ENCODE measurements at regions not wholly inside any gene's neighbourhood (a gene's known extent, or its start where the extent isn't known, plus 50 kb on each side); places are given as distances from the start of the nearest gene placed in this dataset.

DNA sequence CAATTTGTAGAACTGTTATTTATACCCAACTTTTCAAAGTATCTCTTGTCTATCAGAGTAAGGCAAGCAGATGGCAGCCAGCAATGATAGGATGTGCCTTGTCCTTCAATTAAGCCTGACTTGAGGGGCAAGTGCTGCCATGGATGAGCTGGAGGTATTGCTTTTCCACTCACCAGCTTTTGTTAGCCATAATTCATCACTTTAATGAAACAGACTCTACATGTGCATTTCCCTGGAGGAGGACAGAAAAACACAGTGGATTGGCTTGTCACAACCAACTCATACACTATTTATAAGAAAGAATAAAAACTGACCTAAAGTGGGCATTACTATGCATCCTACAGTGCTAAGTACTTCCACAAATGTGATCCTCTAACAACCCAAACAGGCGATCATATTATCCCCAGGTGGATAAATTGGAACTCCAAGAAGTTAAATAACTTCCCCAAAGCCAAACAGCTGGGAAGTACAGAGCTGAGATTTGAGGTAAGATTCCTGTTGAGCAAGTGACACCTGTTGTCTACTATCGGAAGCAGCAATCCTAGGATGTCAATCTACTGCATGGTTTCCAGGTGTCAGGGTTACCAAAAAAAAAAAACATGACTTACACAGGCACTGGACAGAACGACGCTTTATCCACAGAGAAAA is 73.9 kb upstream of the NRSN1 start:
- 60 to 66% methylated on average over 4 of the region's 4 CpGs for WGBS, 2 donors
- DNase-seq (ENCODE audit: low spot score in 2 of 2) = no peak

DNA sequence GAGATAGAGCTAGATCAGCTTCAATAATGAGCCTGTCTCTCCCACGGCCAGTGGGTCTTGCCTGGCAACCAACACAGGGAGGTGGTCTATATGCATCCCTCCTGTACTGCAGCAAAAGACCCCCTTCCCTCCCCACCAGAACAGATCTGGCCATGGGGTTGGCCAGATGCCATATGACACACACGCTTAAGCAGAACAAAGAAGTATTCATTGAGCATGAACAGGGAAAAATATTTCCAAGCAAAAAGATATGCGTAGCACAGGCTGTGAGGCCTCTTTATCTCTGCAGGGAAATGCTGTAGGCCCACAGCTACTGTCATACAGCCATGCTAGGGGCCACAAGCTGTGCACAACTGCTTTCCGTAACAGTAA is 73.4 kb upstream of the NRSN1 start:
- intact Hi-C loops (cut with DNase I; ENCODE audit: low total_unique reads) = no loop called here
- no peak overlapping the region for H3K4me3 ChIP-seq (ENCODE audit: low read depth, poor library complexity, severe bottlenecking)
- no peak for DNase-seq (ENCODE audit: low spot score in 2 of 2)
- WGBS, 2 donors = 68 to 72% methylated on average over 4 of the region's 4 CpGs
- TF ChIP-seq POLR2A (IDR thresholded peaks at IDR 0.05) = no peak
- TF ChIP-seq, protein P1, sequence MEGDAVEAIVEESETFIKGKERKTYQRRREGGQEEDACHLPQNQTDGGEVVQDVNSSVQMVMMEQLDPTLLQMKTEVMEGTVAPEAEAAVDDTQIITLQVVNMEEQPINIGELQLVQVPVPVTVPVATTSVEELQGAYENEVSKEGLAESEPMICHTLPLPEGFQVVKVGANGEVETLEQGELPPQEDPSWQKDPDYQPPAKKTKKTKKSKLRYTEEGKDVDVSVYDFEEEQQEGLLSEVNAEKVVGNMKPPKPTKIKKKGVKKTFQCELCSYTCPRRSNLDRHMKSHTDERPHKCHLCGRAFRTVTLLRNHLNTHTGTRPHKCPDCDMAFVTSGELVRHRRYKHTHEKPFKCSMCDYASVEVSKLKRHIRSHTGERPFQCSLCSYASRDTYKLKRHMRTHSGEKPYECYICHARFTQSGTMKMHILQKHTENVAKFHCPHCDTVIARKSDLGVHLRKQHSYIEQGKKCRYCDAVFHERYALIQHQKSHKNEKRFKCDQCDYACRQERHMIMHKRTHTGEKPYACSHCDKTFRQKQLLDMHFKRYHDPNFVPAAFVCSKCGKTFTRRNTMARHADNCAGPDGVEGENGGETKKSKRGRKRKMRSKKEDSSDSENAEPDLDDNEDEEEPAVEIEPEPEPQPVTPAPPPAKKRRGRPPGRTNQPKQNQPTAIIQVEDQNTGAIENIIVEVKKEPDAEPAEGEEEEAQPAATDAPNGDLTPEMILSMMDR (IDR thresholded peaks at IDR 0.05) = no peak

More for the DNA sequence above, 73.9 kb upstream of the NRSN1 start:
- H3K4me3 ChIP-seq (ENCODE audit: low read depth, poor library complexity, severe bottlenecking) = no peak overlapping the region
- intact Hi-C loops (cut with DNase I; ENCODE audit: low total_unique reads) = no loop called here
- TF ChIP-seq POLR2A (IDR thresholded peaks at IDR 0.05) = no peak
- TF ChIP-seq, protein P1 (IDR thresholded peaks at IDR 0.05) = no peak

GRCh38 chr6:24053057-24053456 is 73.0 kb upstream of the NRSN1 start:
- WGBS, 2 donors = 36 to 40% methylated on average over 1 of the region's 1 CpG
- TF ChIP-seq, protein P1 (IDR thresholded peaks at IDR 0.05) = no peak
- TF ChIP-seq POLR2A (IDR thresholded peaks at IDR 0.05) = no peak
- no peak for DNase-seq (ENCODE audit: low spot score in 2 of 2)
- H3K4me3 ChIP-seq (ENCODE audit: low read depth, poor library complexity, severe bottlenecking) = no peak overlapping the region
- intact Hi-C loops (cut with DNase I; ENCODE audit: low total_unique reads) = no loop called here

DNA sequence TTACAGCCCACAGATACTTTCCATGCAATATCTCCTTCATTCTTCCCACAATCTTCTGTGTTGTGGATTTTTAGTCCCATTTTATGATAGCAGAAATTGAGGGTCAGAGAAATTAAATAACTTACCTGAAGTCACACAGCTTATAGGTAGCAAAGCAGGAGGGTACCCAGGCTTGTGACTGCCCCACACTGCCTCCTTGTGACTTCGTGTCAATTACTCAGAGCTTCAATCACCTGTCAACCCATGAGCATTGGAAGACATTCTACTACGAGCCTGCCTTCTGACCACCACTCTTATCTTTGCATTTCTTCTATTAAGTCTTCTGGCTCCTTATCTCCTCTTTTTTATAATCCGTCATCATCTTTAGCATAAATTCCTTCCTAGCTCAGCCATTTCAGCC is 71.6 kb upstream of the NRSN1 start:
- no peak for TF ChIP-seq POLR2A (IDR thresholded peaks at IDR 0.05)
- TF ChIP-seq, protein P1 (IDR thresholded peaks at IDR 0.05) = no peak
- no peak overlapping the region for H3K4me3 ChIP-seq (ENCODE audit: low read depth, poor library complexity, severe bottlenecking)
- intact Hi-C loops (cut with DNase I; ENCODE audit: low total_unique reads) = no loop called here
- DNase-seq (ENCODE audit: low spot score in 2 of 2) = no peak
- 80 to 82% methylated on average over 3 of the region's 3 CpGs for WGBS, 2 donors

DNA sequence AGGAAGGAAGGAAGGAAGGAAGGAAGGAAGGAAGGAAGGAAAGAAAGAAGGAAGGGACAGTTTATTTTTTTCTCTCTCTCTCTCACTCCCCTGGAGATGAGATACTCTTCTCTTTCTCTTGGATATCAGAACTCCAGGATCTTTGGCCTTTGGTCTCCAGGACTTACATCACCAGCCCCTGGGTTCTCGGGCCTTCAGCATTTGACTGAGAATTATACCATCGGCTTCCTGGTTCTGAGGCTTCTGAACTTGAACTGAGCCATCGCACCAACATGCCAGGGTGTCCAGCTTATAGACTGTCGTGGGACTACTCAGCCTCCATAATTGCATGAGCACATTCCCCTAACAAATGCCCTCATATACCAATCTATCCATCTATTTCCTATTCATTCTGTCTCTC is 69.4 kb upstream of the NRSN1 start:
- 80 to 96% methylated on average over 4 of the region's 4 CpGs for WGBS, 2 donors
- no peak overlapping the region for H3K4me3 ChIP-seq (ENCODE audit: low read depth, poor library complexity, severe bottlenecking)
- intact Hi-C loops (cut with DNase I; ENCODE audit: low total_unique reads) = no loop called here
- TF ChIP-seq, protein P1 (IDR thresholded peaks at IDR 0.05) = no peak
- TF ChIP-seq POLR2A (IDR thresholded peaks at IDR 0.05) = no peak
- DNase-seq (ENCODE audit: low spot score in 2 of 2) = no peak

DNA sequence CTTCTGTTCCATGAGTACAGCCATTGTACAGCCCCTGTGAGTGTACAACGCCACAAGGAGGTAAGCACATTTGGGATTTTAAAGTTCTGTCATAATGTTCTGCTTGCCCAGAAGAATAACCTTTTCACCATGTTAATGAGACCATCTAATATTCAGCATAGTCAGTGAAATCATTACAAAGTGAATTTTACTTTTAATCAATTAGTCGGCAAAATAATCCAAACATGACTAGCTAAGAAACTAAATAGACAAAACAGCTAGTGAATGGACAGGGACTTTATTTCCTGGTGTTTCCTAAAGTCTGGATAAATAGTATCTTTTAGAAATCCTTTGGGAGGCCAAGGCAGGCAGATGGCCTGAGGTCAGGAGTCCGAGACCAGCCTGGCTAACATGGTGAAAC is 69.0 kb upstream of the NRSN1 start:
- H3K4me3 ChIP-seq (ENCODE audit: low read depth, poor library complexity, severe bottlenecking) = no peak overlapping the region
- 89% methylated on average over 3 of the region's 3 CpGs for WGBS, 2 donors
- DNase-seq (ENCODE audit: low spot score in 2 of 2) = no peak
- no peak for TF ChIP-seq POLR2A (IDR thresholded peaks at IDR 0.05)
- TF ChIP-seq, protein P1 (IDR thresholded peaks at IDR 0.05) = no peak
- intact Hi-C loops (cut with DNase I; ENCODE audit: low total_unique reads) = no loop called here
